HTR-8/SVneo (cell line): ENCODE measurements at regions not wholly inside any gene's neighbourhood (a gene's known extent, or its start where the extent isn't known, plus 50 kb on each side); places are given as distances from the start of the nearest gene placed in this dataset.
"Not testable (repeated sequence)": the region's sequence is repeated elsewhere in the genome, so short reads cannot be mapped to it uniquely, and the experiment has no call there.

Source experiments
- DNase-seq: peaks from one replicate; pipeline ENCODE4 v3.0.0; 2011; ENCODE audit warnings: low spot score, mixed read lengths; ENCODE audit not compliant: insufficient read length
- FAIRE-seq: peaks from 2 replicates; lab custom pipeline; 2011; peaks lifted over from hg19 to GRCh38; lab: Jason Lieb, UNC

DNA sequence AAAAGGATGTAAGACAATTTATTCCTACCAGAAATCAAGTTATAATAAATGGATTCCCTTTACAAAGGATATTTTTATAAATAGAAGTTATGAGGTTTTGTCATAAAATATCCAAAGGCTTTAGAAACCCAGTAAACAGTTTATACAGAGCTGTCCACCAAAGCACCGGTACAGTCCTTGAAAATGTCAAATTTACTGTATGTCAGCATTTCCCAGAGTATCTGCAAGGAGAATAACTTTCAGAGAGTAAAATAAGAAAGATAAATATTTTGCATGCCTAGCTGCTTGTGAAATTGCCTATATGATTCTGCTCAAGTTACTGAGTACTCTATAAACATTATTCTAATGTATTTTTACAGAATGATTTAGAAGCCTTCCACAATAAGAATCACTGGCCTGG lies 923.3 kb upstream of the DDX18 start:
- FAIRE-seq, result no peak

DNA sequence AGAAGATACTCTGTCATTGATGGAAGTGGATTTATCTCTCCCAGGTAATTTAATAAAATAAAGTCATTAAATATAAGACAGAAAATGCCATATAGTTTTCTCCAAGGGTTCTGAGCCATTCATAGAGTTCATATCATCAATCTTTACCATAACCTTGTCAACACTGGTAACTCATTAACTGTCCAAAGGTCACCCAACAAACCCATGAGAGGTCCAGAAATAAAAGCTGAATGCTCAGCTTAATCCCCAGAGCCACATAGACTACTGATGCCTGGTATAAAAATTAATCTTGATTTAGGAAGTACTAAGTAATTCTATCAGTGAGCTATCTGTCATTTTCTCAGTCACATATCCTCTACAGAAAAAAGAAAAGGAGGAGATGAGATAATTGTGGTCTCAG lies 903.0 kb upstream of the DDX18 start:
- FAIRE-seq (no peak), DNase-seq (no peak)

More for the DNA sequence above, 923.3 kb upstream of the DDX18 start:
- no peak for DNase-seq

DNA sequence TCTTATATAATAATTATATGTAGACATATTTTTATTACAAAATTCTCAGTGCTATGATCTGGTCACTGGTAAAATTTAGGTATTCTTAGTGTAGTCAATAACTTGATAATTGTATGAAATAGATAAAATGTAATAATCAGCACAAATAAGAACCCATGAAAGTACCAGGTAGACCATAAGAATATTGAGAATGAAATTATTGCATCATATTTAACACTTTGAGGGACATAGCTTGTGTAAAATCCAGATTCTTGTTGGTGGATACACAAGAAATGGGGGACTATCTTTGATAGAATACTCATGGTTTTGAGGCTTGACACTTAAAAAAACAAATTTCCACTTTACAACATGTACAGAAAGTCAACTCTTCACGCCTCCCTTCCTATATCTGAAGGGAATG lies 898.8 kb upstream of the DDX18 start:
- FAIRE-seq (no peak), DNase-seq (no peak)

DNA sequence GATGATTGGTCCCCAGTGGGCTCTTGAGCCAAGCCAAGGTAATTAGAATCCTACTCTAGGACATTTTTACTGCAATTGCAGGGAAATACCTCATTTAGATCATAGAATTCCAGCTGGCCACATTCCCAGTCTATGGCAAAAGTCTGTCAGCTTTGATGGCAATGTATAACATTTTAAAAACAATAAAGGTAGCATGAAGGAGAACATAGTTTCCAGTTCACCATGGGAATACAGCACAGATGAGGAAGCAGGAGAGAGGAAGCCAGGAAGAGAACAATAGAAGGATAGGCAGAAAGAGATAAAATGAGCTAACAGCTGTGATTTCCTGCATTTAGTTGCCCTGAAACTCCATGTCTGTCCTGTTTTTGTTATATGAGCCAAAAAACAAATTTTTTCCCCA lies 897.3 kb upstream of the DDX18 start:
- DNase-seq, result no peak
- no peak for FAIRE-seq

DNA sequence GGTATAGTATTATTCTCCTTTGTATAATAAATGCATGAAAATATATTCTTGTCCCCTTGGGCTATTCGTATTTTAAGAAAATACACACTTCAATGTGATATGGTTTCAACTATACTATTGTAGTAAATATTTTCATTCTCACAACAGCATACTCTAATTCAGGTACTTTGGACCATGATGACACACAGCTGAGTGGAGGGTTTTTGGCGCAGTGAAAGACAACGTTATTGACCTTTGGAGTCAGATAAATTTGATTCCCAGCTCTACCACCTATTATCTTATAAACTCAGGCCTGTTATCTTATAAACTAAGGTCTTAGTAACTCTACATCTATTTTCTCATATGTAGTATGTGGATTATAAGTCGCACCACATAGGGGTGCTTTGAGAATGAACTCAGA lies 895.9 kb upstream of the DDX18 start:
- FAIRE-seq (no peak), DNase-seq (no peak)

DNA sequence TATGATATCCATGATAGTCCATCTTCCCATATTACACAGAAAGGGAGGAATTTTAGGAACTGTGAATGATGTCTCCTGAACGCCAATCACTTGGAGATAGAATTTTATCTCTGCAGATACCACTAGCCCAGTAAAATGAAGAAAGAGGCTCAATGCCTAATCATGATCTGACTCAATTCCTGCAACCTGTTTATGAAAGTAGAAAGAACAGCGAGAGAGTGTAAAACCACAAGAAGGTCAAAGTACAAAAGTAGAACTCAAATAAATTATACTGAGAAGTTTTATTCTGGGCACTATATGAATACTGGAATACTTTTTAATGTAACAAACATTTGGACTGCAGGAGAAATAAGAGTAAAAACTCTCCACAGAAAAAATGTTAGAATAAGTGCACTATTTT lies 892.1 kb upstream of the DDX18 start:
- FAIRE-seq (no peak), DNase-seq (no peak)

DNA sequence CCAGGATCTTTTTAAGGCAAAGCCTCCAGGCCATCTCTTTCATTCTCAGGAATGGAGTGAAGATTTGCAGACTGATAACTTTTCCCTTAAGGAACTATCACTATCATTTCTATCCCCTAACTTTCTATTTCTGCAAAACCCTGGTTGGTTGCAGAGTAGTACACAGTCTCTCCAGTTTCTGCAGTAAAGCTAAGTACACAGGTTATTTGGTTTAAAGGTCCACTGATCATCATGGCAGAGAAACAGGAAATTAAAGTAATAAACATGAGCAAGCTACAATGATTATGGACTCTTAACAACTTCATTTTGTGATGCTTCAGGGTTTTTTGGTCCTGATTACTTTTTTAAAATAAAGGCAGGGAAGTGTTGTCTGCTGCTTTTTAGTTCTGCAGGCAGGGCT lies 890.0 kb upstream of the DDX18 start:
- FAIRE-seq (no peak), DNase-seq (no peak)

DNA sequence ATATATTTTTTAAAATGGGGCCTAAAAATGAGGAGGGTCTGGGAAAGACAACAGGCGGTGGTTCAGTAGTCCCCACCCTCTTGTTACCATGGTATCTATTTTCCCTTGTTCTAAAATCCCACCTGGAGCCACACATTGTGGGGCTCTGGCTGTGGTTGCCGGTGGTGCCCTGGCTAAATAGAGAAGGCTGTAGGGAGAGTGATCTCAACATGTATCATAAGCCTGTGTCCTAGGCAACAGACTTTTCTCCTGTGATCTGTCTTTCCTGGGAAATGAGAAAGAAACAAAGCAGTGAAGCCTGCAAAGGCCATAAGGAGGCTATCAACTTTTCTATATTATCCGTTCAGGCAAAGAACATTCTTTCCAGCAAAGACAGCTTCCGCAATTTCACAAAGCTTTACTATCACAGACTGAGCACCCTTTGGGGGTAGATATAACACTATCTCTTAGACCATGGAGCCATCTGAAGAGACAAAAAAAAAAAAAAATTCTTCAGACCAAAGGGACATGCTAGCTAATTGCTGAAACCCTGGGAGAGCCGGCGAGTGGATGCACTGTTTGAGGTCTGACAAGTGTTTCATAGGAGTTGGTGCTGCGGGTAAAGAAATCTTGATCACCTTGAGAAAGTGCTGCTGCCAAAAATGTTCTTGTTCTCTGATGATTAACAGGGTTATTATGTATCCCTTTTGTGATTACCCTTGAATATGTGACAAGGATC lies 879.2 kb upstream of the DDX18 start:
- FAIRE-seq (no peak), DNase-seq (no peak)

DNA sequence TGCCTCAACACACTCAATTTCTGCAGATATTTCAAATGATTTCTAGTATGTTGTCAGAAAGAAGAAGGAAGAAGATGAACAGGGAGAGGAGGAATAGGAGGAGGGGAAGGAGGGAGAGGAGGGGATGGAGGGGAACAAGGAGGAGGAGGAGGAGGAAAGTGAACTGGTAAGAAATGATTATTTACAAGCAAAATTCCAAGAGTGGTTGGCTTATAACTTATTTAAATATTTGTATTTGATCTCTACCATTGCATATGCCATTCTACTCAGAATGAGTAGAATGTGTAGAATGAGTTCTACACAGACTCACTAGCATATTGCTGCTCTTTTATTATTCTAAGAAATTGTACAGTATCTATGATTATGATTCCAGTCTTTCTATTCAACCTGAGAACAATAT lies 866.2 kb upstream of the DDX18 start:
- DNase-seq, result no peak
- no peak for FAIRE-seq

DNA sequence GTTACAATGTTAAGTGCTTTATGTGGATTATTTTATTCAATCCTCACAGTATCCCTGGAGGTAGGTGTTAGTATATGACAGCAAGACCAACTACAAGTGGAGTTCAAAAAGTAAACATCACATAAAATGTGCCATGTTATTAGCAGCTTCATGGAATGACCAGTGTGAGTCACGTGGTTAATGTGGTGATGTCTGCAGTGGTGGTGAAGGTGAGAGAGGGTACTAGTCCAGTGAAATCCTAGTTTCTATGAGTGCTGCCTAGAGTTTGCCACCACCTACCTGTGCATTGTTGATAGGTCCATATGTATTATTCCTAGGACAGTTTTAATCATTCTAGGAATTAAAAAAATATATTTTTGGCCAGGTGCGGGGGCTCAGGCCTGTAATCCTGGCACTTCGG lies 865.2 kb upstream of the DDX18 start:
- DNase-seq (no peak), FAIRE-seq (no peak)

DNA sequence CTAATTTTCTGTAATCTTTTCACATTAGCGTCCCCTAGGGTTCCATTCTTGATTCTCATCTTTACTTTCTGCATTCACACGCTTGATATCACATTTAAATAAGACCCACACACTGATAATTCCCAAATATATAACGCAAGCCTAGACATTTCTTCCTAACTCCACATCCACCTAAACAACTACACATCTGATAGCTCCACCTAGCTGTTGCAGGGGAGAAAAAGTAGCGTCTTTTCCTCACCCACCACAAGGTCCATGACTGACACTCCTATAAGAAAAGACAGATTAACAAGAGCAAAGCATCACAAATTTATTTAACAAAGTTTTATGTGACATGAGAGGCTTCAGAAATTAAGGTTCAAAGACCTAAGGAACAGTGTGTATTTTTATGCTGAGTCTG lies 862.2 kb upstream of the DDX18 start:
- no peak for DNase-seq
- no peak for FAIRE-seq

DNA sequence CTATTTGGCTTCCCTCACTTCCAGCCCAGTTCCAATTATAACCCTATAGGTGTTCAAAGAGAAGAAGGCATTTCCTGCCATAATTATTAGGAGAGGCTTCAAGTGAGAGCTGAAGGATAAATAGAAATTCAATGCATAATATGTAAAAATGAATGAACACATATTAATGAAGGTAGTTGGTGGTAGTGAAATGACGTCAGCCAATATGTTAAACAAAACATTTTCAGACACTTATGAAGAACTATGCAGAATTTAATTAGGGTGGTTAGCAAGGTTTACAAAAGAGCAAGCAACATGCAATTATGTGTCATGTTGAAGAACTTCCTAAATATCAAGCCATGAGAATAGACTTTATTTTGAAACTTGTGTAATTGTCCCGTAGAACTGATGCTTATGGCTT lies 858.8 kb upstream of the DDX18 start:
- no peak for DNase-seq
- FAIRE-seq, result no peak

DNA sequence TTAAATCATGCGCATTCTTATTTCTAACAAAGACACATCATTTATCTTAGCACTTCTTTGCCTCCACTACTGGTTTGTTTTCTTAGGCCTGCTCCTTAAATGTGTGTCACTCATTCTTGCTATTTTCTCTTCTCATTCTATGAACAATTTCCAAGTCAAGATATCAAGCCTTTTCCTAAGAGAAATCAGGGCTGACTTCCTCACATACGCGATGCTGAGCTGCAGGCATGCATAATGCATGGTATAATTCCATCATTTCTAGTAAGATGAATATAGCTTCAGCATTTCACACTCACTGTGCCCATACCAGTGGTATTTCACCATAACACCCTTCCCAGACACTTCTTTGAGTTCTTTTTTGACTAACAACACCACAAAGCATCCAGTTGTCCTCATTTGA lies 838.9 kb upstream of the DDX18 start:
- FAIRE-seq, result no peak
- DNase-seq, result no peak

DNA sequence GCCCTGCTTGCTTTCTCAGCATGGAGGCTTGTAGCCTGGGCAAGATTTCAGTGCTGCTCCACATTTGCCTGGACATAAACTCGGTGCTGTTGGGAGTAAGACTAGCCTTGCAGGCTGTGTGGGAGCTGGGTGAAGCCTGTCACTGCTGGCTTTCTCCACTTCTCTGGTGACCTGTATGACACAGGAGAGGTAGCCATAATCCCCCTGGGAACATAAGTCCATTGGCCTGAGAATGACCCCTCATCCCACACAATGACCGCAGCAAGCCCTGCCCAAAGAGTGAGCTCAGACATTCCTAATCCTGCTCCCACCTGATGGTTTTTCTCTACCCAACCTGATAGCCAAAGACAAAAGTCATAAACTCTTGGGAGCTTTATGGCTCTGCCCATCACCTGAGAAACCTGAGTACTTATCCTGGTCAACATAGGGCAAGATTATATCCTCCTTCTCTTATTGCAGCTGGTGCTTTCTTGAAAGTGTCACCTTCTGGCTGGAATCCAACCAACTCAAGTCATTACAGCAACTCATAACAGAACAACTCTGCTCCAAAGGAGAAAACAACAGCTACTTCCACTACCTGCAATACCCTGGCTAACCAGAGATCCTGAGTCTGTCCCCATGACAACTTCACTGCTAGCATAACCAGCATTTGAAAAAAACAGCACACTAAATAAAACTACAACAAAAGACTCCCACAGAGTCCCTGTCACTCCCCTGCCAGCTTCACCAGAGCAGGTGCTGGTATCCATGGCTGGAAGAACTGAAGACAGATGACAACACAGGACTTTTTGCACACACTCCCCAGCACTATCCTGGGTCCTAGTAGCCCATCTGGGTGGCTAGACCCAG lies 834.4 kb upstream of the DDX18 start:
- DNase-seq (no peak), FAIRE-seq (no peak)

DNA sequence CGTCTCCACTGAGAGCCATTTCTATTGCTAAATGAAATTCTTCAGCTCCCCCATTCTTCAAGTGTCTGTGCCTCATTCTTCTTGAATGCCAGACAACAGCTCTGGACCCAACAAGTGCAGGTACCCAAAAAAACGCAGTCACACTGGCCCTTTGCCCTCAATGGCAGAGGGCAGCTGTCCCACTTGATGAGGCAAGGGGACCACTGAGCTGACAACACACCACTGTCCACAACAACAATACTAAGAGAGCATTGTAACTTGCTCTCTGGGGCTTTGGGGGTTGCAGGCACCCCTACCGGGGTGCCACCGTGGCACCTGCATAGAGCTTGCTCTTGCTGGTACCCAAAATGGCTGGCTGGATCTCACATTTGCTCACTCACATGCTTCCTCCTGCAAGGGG lies 827.0 kb upstream of the DDX18 start:
- DNase-seq (no peak), FAIRE-seq (no peak)

DNA sequence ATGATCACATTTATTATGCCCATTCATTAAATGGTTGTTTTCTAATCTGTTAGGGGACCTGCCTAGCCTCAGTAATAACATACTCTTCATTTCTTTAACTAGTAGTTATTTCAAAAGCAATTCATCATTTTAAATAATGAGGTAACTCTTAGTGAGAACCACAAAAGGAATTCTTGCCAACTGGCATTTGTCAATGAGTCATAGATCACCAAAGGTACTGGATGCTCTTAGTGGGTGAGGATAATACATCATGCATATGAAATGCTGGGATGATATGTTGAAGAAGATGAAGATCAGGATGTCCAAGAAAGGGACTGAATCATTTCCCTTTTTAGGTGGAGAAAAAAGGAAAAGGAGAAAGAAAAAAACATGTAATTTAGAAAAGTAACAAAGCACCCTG lies 826.2 kb upstream of the DDX18 start:
- FAIRE-seq, result no peak
- DNase-seq, result no peak

DNA sequence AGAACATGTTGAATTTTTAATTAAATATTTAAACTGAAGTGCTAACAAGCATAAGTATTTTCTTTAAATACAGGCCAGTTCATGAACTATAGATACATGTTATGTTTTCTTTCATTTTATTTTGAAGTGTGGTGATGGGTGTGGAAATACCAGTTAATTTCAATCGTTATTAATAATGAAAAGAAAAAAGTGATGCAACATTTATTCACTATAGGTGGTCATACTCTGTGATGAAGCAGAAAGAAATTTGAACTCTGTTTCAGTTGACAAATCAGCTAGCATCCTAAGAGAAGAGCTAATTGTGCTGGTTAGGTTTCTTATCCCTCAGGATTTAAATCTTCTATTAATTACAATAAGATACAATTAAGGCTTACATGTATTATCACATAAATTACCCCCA lies 795.1 kb upstream of the DDX18 start:
- FAIRE-seq, result no peak

DNA sequence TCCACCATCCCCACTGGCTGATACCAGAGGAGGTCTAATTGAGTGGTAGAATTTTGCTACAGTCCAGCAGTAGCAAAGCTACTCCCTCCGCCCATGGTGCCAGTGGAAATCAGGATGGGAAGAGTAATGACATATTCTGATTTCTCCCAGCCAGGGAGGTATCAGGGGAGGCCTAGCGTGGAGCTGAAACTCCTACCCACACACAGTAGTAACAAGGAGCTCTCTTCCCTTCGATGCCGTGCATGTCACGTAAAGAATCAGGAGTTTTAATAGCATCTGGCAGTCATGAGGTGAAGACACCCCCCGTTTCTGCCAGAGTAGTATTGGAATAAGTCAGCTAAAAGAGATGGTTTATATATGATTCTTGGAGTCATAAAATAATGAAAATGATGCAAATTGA lies 786.8 kb upstream of the DDX18 start:
- FAIRE-seq (no peak), DNase-seq (no peak)

More for the DNA sequence above, 795.1 kb upstream of the DDX18 start:
- DNase-seq, result no peak

DNA sequence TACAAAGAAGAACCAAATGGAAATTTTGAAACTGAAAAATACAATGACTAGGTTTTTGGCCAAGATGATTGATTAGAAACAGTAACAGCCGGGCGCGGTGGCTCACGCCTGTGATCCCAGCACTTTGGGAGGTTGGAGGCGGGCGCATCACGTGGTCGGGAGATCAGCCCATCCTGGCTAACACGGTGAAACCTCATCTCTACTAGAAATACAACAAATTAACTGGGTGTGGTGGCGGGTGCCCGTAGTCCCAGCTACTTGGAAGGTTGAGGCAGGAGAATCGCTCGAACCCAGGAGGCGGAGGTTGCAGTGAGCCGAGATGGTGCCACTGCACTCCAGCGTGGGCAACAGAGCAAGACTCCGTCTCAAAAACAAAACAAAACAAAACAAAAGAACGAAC lies 785.8 kb upstream of the DDX18 start:
- not testable (repeated sequence) for FAIRE-seq

DNA sequence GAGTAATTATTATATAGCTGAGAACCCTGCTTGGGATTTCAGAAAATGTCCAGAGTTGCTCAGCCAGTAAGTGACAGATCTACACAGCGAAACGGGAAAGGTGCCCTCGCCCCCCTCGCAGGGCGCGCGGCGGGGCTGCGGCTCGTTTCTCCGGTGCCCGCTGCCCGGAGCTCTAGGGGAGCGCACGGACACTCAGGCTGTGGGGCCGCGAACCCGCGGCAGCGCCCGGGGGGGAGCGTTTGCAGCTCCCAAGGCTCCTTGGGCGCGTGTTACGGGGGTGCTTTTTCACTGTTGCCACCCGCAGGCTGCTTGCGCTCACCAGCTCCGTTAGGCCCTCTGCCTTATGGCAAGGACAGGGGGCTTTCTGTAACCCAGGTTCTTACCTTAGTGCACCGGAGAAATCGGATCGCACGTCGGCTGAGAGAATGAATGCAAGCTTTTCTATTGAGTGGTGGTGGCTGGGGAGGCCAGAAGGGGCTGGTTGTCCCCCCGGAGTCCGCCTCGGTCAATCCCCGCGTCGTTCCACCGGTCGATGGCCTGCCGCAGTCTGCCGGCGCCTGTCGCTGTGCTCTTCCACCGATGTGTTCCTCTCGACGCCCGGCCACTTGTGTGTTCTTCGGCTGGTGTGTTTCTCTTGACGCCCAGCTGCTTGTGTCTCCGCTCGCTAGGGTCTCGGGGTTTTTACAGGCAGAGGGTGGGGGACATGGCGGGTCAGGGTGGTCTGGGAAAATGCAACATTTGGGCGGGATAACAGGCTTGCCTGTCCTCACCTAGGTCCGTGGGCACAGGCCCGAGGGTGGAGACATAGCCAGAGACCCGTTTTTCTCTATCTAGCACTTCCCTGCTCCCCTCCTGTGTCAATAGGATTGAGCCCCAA lies 758.8 kb upstream of the DDX18 start:
- FAIRE-seq (no peak), DNase-seq (no peak)

More for the DNA sequence above, 785.8 kb upstream of the DDX18 start:
- not testable (repeated sequence) for DNase-seq

DNA sequence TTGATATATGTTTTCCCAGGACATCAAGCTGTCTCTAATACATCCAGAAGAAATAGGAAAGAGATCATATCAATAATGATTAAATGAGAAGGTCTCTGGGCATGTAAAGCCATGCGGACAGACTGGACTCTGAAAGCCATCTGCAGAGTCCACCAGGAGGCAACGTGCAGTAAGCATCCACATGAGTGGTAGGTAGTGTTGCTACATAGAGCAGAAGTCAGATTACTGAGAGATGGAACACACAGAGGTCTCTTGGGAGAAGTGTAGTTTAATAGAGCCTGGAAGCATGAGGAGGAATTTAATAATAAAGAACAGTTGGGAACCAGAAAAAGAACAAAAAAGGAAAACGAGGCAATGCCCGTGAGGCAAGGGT lies 758.1 kb upstream of the DDX18 start:
- no peak for DNase-seq
- FAIRE-seq, result no peak
